ENCODE measurements at regions not wholly inside any gene's neighbourhood (a gene's known extent, or its start where the extent isn't known, plus 50 kb on each side); places are given as distances from the start of the nearest gene placed in this dataset.

- DNase-seq (ENCODE audit: low read depth): no peak
- no peak overlapping the region for H3K4me3 ChIP-seq (ENCODE audit: low read depth, low read length)
- TF ChIP-seq CTCF (IDR thresholded peaks at IDR 0.05; ENCODE audit: insufficient read depth, low read length): no peak
These were observed 1090.0 kb downstream of the BCL11A start for GRCh38 chr2:59463426-59463825.

DNA sequence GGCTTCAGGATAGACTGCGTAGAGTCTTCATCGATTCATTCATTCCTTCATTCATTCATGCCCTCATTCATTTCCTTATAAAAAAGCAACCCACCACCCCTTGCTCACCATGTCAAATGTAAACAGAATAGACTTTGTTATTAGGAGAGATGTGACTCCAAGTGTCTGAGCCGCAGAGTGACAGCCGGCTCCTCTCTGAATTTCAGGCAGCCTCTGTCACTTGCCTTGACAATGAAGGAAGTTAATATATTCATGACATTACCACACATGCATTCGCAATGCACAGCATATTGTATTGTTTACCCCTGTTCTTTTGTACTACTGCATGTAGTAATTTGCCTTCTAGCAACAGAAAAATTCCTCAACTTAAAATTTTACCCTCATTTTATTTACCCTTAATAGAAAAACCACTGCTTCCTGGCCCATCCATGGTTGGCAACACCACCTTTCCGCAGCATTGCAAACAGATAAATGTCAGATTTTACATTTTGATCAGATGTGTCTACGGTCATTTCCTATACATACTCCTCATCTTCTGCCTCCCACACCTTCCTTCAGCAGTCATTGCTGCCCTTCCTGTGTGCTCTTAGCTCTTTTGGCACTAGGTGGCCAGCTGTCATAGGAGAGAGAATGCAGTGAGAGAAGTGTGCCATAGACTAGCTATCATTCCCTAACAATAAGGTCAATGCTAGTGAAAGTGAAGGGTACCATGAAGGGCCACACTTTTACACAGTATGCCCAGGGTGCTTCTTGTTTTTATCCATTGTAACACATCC lies 1090.8 kb downstream of the BCL11A start:
- no peak overlapping the region for H3K4me3 ChIP-seq (ENCODE audit: low read depth, low read length)
- DNase-seq (ENCODE audit: low read depth): no peak
- TF ChIP-seq CTCF (IDR thresholded peaks at IDR 0.05; ENCODE audit: insufficient read depth, low read length): no peak

DNA sequence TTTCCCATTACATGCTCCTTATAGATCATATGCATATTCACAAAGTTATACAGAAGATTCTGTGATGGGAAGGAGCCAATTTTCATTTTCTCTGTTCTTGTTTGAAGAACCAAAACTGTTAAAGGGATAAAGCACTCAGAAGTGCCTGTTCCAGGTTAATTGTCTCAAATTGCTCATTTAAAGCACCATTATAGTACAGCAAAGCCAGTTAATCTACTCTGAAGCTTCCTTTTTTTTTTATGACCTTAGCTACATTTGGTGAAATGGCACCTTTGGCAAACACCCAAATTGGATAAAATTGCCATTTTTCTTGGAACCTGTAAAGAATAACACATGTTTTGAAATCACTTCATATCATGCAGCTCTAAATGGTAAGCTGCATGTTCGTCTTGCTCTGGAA lies 1092.3 kb downstream of the BCL11A start:
- no peak overlapping the region for H3K4me3 ChIP-seq (ENCODE audit: low read depth, low read length)
- no peak for DNase-seq (ENCODE audit: low read depth)
- TF ChIP-seq CTCF (IDR thresholded peaks at IDR 0.05; ENCODE audit: insufficient read depth, low read length): no peak

- no peak for DNase-seq (ENCODE audit: low read depth)
- no peak overlapping the region for H3K4me3 ChIP-seq (ENCODE audit: low read depth, low read length)
- TF ChIP-seq CTCF (IDR thresholded peaks at IDR 0.05; ENCODE audit: insufficient read depth, low read length): no peak
These were observed 1094.7 kb downstream of the BCL11A start for GRCh38 chr2:59458800-59459199.

DNA sequence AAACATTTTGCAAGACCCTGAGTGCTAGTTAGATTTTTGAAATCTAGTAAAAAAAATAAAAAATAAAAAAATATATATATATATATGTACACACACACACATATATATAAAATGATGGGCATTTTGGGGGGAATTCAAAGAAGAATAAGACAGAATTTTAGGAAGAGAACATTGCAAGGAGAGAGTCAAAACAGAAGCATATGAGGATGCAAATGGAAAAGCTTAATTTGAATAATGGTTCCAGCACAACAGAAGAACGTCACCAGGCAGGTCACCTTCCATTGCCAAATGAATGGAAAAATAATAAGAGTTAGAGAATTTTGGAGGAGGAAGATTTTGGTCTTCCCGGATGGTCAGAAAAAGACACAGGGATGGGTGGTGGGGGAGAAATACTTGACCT lies 1097.2 kb downstream of the BCL11A start:
- no peak for DNase-seq (ENCODE audit: low read depth)
- H3K4me3 ChIP-seq (ENCODE audit: low read depth, low read length): no peak overlapping the region
- TF ChIP-seq CTCF (IDR thresholded peaks at IDR 0.05; ENCODE audit: insufficient read depth, low read length): no peak

DNA sequence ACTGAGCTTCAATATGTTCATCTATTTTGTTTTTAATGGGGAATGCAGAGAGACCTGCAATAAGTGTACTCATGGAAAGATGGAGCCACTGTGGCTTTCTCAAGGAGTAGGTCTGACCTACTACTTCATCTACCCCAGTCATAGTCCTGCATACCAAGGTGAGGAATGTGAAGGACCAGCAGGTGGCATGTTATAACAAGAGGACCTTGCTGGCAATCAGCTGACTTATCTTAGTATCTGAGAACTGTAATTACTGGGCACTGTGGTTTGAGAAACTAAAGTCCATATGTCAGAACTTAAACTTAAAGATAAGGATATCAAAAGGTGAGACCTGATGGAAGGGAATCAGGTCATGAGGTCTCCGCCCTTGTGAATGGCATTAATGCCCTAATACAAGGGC lies 1104.2 kb downstream of the BCL11A start:
- H3K4me3 ChIP-seq (ENCODE audit: low read depth, low read length): no peak overlapping the region
- DNase-seq (ENCODE audit: low read depth): no peak
- no peak for TF ChIP-seq CTCF (IDR thresholded peaks at IDR 0.05; ENCODE audit: insufficient read depth, low read length)

DNA sequence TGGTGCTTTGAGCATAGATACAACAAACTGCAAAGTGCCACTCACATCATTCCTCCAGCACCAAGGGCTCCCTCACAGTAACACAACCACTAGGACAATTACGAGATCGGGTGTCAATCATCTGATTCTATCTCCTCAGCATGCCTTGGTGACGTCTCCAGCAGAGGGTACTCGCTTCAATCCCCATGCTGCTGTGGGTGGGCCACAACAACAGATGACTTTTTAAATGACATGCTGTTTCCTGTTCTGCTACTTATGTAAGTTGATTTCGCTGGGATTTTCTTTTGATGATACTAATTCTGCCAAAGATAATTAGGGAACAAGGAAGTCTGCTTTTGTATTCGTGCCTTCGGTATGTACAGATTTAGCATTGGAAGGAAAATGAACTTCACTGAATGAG lies 1113.0 kb downstream of the BCL11A start:
- H3K4me3 ChIP-seq (ENCODE audit: low read depth, low read length): no peak overlapping the region
- DNase-seq (ENCODE audit: low read depth): no peak

More for the DNA sequence above, 1113.0 kb downstream of the BCL11A start:
- TF ChIP-seq CTCF (IDR thresholded peaks at IDR 0.05; ENCODE audit: insufficient read depth, low read length): no peak

Measured in fibroblast of the aortic adventitia (primary cell).